Glomerular endothelial cell (primary cell): ENCODE measurements at regions not wholly inside any gene's neighbourhood (a gene's known extent, or its start where the extent isn't known, plus 50 kb on each side); places are given as distances from the start of the nearest gene placed in this dataset.
A peak's percentile ranks its signal among the peaks of the same experiment; 100 is the strongest.
"Not testable (repeated sequence)": the region's sequence is repeated elsewhere in the genome, so short reads cannot be mapped to it uniquely, and the experiment has no call there.

ENCODE experiments used
- DNase-seq: peaks from one replicate; pipeline ENCODE4 v3.0.0-alpha.2; 2011; ENCODE audit warnings: low read depth, low spot score; ENCODE audit errors: extremely low read depth

DNA sequence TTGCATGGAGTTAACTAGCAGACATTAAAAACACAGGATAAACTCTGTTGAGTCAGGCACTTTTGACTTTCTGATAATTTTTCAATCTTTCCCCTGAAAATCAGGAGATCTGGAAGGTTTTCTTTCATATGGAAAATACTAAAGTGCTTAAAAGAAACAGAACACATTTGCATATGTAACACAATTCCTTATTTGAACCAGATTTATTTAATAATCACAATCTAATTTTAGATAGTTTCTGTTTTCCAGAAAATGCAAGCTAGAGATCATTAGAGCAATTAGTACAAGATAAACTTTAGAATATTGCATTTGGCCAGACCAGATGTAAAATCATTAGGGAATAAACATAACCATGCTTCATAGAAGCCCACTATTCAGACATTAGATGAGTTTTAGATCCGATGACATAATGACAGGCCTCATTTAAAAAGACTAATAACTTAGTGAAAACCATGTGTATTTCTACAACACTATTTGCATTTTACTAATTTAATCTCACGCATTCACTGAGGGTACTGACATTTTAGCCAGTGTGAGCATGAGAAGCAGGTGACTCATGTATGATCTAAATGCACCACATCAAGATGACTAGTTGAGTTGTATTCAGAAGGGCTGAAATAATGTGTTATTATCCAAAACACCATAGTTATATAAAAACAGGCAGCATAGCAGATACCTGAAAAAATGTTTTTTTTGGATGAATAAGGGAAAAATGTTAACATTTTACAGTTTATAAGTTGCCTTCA lies 611.5 kb downstream of the LTN1 start:
- DNase-seq: not testable (repeated sequence)

DNA sequence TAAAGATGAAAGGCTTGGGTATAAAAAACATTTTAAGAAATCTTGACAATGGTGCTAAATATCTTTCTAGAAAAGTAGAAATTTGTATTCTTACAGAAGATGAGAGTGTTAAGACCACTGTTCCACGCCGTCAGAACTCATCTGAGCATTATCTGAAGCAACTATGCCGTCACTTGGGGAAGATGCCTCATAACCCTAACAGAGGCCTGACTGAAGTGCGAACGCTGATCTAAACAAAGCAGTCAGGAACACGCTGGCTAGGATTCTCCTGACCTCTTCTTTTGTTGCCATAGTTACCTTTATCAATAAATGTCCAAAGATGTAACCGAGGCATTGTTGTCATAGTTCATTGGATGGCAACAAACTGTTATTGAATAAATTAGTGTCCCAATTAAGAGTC lies 612.4 kb downstream of the LTN1 start:
- no peak for DNase-seq

DNA sequence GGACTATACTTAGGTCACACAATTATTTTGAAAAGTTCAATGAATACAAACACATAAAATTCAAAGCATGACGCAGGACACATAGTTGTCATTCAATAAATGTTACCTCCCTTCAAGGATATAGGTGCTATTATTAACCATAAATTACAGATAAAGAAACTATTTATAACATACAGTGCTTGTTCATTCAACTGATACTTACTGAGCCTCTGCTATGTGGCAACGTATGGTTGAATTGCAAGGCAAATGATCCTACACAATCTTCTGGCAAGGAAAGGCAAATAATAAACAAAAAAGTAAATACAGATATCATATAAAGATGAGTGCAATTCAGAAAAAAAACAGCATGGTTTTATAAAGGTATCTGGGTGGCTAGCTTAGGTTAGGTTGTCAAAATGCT lies 614.7 kb downstream of the LTN1 start:
- no peak for DNase-seq

DNA sequence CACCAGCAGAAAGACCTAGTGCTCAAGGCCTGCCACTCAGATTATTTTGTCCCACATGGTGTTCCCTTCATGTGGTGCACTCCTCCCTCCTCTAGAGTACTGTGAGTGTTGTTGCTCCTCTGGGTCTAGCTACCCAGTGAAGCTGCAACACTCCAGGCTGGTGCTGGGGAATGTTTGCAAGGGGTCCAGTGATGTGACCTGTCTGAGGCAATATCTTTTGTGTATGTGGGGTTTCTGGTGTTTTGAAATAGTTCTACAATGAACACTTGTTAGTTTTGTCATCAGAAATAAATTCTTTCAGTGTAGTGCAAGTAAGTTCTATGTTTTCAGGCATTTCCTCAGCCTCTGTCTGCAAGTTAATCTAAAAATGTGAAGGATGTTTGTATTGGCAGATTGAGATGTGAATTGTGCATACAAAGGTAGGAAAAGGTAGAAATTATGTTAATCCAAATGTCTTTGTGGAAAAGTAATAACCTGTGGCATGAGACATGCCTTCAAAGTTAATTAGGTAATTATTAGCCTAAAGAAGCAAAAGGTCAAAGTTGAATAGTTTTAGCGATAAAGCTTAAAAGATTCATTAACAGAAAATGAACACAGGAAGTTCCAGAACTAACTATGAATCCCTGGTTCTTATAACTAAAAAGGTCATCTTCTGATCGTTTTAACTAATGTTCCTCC lies 616.8 kb downstream of the LTN1 start:
- no peak for DNase-seq

DNA sequence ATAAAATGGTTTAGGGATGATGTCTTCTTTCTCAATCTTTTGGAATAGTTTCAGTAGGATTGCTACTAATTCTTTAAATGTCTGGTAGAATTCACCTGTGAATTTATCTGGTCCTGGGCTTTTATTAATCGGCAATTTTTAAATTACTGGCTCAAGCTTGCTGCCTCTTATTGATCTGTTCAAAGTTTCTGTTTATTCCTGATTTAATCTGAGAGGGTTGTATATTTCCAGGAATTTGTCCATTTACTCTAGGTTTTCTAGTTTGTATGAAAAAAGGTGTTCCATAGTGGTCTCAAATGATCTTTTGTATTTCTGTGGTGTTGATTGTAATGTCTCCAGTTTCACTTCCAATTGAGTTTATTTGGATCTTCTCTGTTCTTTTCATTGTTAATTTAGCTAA lies 617.8 kb downstream of the LTN1 start:
- DNase-seq: no peak

DNA sequence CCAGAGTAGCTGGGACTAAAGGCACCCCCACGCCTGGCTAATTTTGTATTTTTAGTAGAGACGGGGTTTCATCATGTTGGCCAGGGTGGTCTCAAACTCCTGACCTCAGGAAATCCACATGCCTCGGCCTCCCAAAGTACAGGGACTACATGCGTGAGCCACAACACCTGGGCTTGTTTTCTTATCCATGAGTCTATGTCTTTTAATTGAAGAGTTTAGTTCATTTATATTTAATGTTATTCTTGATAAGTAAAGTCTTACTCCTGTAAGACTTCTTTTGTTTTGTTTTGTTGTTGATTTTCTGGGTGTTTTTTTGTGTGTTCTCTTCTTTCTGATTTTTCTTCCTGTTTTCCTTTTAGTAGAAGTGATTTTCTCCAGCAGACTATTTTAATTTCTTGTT lies 621.0 kb downstream of the LTN1 start:
- DNase-seq: no peak

DNA sequence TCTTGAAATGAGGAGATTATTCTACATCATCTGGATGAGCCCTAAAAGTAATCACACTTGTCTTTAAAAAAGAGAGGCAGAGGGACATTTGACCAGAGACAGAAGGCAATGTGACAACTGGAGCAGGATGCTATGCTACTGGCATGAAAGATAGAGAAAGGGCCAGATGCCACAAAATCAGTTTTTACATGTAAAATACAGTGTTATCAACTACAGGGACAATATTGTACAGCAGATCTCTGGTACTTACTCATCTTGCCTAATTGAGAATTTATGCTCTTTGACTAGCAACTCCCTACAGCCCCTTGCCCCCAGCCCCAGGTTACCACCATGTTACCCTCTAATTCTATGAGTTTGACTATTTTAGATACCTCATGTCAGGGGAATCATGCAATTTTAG lies 633.4 kb downstream of the LTN1 start:
- DNase-seq: no peak

DNA sequence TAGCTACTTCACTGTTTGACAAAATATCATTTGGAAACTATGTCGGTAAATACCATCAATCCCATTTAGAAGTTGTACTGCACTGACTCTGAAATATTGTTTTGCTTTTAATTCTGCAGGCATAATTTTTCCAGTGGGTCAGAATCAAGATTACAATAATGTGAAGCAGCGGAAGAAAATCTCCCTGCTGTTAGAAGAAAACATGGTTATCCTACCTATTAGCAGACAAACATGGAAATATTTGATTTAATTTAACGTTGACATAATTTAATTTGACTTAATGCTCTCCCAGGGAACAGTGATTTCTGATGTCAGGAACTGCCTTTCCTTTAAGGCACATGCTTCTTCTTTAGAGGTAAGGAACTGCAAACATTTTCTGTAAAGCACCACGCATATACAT lies 634.0 kb downstream of the LTN1 start:
- no peak for DNase-seq

DNA sequence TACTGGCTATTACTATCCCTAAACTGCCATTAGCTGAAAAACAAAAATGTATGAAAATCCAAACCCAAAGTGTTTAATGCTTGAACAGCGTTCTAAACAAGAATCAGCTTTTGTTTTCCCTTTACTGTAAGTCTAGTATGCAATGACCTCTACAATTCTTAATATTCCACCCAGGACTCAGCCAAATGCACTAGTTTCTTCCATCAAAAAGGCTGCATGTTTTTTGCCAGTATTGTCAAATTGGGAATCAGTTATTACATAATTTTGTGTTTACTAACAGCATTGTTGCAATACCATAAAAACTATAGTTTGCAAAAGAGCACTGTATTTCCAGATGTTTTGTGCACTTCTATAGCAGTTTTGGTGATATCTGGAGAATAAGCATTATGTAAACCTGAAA lies 634.5 kb downstream of the LTN1 start:
- no peak for DNase-seq

DNA sequence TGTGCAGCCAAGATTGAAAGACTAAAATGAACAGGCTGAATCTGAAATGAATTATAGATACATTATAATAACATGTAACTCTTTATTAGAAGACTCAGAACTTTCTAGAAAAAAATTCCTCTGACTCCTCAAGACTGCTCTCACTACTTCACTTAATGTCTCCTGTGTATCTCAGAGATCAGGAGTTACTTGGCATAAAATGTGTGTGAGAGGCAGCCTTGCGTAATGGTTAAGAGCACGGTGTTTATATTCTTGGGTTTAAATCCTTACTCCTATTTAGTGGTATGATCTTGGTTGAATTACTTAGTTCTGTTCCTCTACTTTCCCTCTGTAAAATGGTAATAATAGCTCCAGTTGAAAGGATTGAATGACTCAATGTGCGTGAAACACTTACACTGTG lies 634.9 kb downstream of the LTN1 start:
- no peak for DNase-seq

DNA sequence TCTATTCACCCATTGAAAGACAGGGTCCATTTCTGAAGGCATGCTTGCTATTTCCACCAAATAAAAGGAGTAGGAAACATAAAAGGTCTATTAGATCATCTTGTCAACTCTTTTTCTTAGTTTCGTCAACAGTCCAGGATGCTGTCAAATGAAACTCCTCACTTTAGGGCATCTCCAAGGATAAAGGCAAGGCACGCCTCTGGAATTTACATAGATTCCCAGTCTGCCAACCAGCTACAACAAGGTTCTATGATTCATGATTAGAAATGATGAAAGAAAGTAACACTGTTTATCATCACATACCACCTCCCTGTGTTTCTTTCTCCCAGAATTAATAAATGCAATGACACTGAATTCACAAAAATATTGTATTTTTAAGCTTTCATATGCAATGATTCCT lies 636.3 kb downstream of the LTN1 start:
- DNase-seq: no peak

DNA sequence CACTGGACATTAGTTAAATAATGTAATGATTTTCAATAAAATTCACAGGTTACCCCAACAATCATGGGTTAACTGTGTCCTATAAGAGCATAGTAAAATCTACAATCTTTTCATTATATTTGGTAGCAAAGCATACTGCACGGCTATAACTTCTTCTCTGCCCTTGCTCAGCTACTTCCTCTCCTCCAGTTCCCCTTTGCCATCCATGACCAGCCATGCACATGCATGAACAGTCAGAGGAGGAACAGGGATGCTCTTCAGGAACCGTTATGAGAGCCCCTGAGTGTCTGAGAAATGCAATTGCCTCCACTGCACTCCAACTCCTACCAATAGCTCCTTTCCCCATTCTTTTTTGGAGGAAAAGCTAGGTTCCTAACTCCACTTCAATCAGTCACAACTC lies 646.7 kb downstream of the LTN1 start:
- DNase-seq: no peak

DNA sequence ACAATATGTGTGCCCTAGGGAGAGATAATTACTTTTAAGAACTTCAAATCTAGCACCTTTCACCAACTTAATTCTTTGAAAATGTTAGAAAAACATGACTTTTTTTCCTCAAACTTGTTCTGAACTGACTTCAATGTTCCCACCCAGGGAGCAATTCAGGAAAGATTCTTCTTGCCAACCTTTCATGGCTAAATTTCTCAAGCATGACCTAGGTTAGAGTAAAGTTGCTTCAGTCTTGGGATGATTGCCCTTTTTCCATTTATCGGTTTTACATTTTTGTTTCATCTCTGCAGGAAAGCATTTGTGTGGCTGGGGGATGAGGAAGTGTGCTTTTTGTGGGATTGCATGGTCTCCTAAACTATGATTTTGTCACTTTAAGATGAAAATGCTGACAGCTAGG lies 647.7 kb downstream of the LTN1 start:
- no peak for DNase-seq

DNA sequence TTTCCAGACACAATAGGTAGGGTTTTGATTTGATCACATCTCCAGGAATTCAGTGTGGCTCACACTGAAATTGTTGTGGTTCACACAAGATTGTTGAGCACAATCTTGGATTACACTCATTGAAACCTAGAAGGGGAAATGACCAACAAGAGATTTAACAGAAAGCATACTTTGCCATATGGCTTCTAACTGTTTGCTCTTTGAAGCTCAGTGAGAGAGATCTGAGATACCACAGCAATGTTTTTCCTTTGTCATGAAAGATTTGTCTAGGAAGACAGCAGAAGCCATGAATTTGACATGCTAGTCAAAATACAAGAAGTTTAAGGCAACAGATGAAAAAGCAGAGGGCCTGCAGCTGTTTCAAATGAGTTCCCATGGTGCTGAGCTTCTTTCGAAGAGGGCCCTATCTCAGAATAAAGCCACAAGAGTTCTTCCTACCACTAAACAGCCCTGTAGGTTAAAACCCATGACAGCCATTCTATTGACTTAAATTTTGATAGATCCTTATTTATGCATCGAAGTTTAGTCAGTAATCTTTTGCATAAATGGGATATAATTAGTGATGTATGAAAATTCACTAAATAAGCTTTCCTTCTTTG lies 650.4 kb downstream of the LTN1 start:
- no peak for DNase-seq

DNA sequence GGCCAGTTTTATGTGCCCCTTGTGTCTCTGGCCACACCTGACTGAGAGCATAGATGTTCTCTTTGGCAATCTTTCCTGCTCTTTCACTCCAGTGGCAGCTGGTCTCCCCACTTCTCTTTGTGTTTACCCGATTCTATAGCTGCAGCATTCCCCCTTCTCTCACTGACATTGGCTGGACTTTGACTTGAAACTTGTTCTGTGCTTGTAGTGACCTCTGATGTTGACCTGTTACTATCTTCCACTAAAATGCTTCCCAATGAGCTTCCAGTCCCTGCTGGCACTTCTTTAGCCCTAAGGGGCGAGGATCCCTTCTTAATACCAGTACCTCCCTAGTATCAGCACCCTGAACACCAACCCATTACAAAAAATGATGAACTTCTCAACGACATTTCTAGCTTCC lies 653.3 kb downstream of the LTN1 start:
- DNase-seq: no peak

DNA sequence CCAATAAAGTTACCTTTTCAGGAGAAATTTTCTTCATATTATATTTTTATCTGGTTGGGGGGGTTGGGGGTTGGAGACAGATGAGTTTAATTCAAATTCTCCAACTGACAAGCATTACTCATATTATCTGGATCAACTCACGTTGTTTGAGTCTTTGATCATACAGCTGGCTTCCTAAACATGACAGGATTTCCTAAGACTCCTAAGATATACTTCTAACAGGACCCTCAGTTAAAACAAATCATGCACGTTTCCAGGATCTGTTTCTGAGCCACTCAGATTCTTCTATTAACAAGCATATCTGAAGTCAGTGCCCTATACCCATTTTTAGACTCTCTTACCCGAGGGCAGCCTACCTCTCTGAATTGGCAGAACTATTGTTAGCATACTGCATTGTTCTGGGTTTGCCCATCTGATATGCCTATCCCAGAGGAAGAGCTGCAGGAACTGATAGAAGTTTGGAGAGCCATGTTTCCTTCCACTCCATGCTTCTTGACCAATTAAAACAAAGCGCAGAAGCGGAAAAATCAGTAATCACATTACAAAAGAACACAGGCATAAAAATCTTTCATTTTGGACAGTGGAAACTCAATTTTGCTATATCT lies 653.9 kb downstream of the LTN1 start:
- peak; percentile 66 for DNase-seq

DNA sequence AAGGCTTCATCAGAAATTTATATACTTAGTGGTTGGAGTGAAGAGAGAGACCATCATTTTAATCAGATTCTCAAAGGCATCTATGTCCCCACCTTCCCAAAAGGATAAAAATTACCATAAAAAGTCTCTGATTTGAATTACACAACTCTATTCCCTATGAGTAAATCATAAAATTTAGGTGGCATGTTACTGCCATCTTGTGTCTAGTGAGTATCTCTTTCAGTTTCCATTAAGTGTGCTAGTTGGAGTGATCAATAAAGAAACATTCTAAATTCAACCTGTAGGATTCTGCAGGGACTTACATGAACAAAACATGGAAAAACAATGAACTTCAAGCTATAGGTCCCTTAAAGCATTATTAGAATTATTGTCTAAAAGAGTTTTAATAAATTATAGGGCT lies 655.4 kb downstream of the LTN1 start:
- DNase-seq: peak; percentile 33

DNA sequence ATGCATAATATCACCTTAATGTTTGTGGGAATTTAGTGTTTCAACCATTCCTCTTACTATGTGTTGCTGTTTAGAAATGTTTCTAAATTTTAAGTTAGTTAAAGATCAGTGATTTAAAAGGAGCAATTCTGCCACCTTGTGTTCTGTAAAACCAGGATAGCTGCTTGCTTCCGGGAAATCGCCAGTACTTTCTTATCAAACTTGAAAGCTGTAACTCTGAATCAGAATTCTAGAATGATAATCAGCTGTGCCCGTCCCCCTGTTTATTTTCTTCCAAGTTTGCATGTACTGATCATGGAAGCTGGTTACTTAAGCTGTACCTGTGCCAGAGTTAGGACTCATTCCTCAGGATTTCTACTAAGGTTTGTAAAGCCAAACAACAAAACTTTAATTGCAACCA lies 656.4 kb downstream of the LTN1 start:
- peak; percentile 67 for DNase-seq

DNA sequence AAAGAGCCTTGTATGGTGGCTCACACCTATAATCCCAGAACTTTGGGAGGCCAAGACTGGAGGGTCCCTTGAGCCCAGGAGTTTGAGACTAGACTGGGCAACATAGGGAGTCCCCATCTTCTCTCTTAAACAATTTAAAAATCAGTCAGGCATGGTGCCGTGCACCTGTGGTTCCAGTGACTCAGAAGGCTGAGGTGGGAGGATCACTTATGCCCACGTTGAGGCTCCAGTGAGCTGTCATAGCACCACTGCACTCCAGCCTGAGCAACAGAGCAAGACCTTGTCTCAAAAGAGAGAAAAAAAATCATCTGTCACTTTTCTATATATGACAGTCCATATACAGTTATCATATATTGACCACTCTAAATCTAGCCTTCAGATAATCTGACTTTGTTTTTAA lies 658.3 kb downstream of the LTN1 start:
- DNase-seq: no peak

DNA sequence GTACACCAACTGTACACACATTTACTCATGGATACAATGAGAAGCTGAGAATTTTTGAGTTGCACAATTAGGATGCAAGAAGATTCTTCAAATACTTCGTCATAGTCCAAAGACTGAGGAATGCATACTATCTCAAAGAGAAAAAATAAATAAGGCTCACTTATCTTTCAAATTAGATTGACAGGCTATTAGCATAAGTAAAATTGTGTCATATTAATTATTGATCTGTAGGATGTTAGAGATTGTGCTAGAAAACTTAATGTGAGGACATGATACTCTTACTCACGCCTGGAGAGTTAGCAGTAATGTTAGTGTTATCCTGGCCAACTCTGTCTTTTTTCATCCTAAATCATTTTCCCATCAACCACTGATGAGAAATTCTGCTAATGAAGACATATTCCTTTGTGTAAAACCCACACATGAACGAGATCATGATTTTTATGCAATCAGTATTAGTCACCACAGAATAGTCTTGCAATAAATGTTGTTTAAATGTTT lies 659.0 kb downstream of the LTN1 start:
- DNase-seq: no peak

DNA sequence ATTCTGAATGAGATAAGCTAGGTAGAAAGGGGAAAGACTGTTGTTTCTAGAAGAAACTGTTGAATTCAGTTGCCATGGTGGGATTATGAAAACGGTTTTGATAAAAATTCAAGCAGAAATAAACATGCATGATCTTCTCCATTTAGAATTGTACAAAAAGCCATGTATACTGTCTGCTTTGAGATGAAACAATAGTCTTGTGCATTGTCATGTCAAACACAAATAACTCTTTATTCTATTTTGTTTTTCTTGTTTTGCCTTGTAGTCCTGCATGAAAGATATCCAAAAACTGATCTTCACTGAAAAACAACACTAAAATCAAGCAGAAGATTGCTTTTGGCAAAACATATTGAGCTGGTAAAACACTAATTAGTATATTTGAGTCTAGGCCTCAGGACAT lies 659.9 kb downstream of the LTN1 start:
- DNase-seq: no peak

DNA sequence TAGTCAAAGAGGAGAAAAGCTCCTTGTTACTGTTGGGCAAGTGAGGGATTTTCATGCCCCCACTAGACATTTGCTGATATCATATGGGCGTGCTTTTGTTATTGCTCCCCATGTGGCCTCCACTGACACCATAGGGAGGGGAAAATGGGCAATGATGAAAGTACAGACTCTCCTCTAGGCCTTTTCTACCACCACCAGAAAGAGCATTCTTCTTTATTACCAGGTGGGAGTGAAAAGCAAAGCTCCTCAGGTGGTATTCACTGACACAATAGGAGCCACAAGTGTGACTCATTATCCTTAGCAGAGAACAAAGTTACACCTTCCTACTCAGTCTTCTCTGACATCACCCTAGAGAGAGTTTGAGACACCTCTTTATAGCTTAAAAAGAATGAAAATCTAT lies 667.1 kb downstream of the LTN1 start:
- no peak for DNase-seq
